SK-N-SH treated with all-trans-retinoic acid at 6 μM for 48 hours (cell line): ENCODE measurements at regions not wholly inside any gene's neighbourhood (a gene's known extent, or its start where the extent isn't known, plus 50 kb on each side); places are given as distances from the start of the nearest gene placed in this dataset.

Source experiments
- ARNTL ChIP-seq: fragments of 450-650 bp; formaldehyde crosslinking; IDR thresholded peaks from 2 replicates; pipeline ENCODE4 v1.5.0; 2020; ENCODE audit warnings: low read depth, mild to moderate bottlenecking, moderate library complexity, borderline replicate concordance
- GLIS3 ChIP-seq: fragments of 250-450 bp; sonication (Bioruptor Pico); IDR thresholded peaks from 2 replicates; pipeline ENCODE4 v1.5.0; 2020; ENCODE audit warnings: mild to moderate bottlenecking, moderate library complexity
- ISL1 ChIP-seq: fragments of 250-450 bp; sonication (Bioruptor Pico); IDR thresholded peaks from 2 replicates; pipeline ENCODE4 v2.1.2; 2022; ENCODE audit warnings: mild to moderate bottlenecking, moderate library complexity
- PATZ1 ChIP-seq: fragments of 250-450 bp; sonication (Bioruptor Pico); IDR thresholded peaks from 2 replicates; pipeline ENCODE4 v1.8.0; 2020; ENCODE audit warnings: mild to moderate bottlenecking, moderate library complexity, borderline replicate concordance
- RARB ChIP-seq: fragments of 250-450 bp; sonication (Bioruptor Pico); IDR thresholded peaks from 2 replicates; pipeline ENCODE4 v1.8.0; 2021; ENCODE audit warnings: mild to moderate bottlenecking, moderate library complexity
- TCF4 ChIP-seq: fragments of 250-450 bp; sonication (Bioruptor Pico); IDR thresholded peaks from 2 replicates; pipeline ENCODE4 v1.8.0; 2021; ENCODE audit warnings: mild to moderate bottlenecking, moderate library complexity, borderline replicate concordance
- ZC3H10 ChIP-seq: fragments of 250-450 bp; sonication (Bioruptor Pico); IDR thresholded peaks from 2 replicates; pipeline ENCODE4 v1.5.1; 2021; ENCODE audit warnings: mild to moderate bottlenecking, moderate library complexity
- ZFP3 ChIP-seq: fragments of 250-450 bp; sonication (Bioruptor Pico); IDR thresholded peaks from 2 replicates; pipeline ENCODE4 v1.5.0; 2020; ENCODE audit warnings: mild to moderate bottlenecking, moderate library complexity
- ZFP30 ChIP-seq: fragments of 450-650 bp; formaldehyde crosslinking; IDR thresholded peaks from 2 replicates; pipeline ENCODE4 v1.5.0; 2022; ENCODE audit warnings: mild to moderate bottlenecking, moderate library complexity

- TF ChIP-seq RARB (CRISPR knock-in tag), result no peak
- no peak for TF ChIP-seq GLIS3 (CRISPR knock-in tag)
- no peak for TF ChIP-seq ARNTL (CRISPR knock-in tag)
- no peak for TF ChIP-seq PATZ1 (CRISPR knock-in tag)
- TF ChIP-seq ZFP3 (CRISPR knock-in tag), result no peak
- TF ChIP-seq TCF4 (CRISPR knock-in tag), result no peak
- no peak for TF ChIP-seq ISL1 (CRISPR knock-in tag)
- no peak for TF ChIP-seq ZC3H10 (CRISPR knock-in tag)
- no peak for TF ChIP-seq ZFP30 (CRISPR knock-in tag)
These were observed 364.0 kb upstream of the SLC14A2 start for GRCh38 chr18:45251236-45251635.
